ENCODE measurements at regions not wholly inside any gene's neighbourhood (a gene's known extent, or its start where the extent isn't known, plus 50 kb on each side); places are given as distances from the start of the nearest gene placed in this dataset.

DNA sequence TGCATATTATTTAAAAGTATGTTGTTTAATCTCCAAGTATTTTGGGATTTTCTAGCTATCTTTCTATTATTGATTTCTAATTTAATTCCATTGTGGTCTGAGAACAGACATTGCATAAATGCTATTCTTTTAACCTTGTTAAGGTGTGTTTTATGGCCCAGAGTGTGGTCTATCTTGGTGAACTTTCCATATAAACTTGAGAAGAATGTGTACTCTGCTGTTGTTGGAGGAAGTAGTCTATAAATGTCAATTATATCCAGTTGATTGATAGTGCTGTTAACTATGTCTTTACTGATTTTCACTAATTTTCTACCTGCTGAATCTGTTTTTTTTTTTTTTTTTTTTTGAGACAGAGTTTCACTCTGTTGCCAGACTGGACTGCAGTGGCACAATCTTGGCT, 180.9 kb downstream of the ZNF621 start:
- DNase-seq: no peak

- no peak for DNase-seq
Measured at GRCh38 chr3:40713306-40713705, 188.5 kb downstream of the ZNF621 start.

DNA sequence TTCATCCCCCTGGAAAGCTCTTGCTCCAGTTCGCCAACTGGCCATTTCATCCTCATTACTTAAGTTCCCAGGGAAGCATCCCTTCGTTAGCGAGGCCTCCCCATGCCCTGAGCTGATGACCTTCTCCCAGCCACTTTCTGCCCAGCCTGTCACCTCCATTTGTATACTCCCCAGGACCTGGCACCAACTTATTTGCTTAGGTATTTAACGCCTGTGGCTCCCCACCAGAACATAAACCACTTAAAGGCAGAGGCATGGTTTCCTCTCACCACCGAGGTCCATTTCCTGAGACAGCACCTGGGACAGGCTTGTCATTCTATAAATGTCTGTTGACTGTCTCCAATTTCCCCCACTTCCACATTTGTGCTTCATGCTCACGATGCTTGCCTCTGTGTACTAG, 189.0 kb downstream of the ZNF621 start:
- DNase-seq: no peak

DNA sequence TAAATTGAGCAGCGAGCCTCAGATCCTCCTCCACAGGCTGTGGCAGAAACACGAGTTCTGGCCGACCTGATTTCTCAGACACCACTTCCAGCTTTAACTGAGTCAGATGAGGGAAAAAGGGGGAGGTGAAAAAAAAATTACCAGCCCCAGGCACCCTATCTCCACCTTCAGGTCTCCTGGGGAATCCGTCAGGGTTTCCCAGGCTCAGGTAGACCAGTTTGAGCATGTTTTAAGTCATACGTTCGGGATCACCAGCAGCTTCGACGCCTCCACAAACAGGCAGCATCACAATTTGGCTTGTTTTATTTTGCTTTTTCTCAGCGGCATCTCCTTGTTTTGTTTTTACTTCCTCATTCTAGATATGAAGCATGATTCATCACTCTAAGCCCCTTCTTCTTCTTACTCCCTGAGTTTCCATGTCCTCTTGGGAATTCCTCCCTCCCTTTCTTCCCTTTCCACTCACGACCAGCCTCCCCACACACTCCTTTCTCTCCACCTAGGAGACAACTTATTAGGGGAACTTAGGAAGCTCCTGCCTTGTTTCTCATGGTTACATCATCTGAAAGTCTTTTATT, 190.1 kb downstream of the ZNF621 start:
- no peak for DNase-seq

DNA sequence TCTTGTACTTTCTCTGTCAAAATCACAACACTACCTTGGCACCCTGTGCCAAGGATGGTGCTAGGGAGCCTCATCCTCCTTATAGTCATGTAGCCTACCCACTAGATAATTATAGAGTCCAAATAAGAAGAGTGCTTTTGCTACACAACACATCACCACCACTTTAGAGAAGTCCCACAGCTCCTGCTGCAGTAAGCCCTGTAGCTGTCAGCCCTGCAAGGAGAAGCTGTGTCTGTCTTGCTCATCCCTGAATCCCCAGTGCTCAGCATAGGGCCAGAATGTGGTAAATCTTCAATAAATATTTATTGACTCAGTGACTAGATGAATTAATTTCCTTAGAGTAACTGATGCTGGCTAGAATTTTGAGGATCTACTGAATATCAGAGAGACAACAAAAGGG, 190.8 kb downstream of the ZNF621 start:
- no peak for DNase-seq

GRCh38 chr3:40717471-40717870, 192.7 kb downstream of the ZNF621 start:
- no peak for DNase-seq

DNA sequence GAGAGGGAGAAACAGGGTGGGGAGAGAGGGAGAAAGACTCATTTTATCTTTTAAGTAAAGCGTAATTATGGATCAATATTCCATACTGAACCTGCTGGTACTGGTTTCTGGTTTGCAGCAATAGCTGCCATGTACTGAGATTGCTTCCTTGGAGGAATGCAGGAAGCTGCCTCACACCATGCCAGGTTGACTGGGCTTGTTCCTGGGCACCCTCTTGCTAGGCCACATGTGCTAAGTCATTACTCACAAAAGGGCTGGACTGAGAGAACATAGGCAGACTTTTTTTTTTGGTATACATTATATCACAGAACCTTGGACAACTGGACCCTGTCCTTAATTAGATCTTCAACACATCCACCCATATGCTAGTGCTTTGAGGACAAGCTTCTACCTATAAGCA, 193.4 kb downstream of the ZNF621 start:
- DNase-seq: no peak

GRCh38 chr3:40718681-40719080, 193.9 kb downstream of the ZNF621 start:
- DNase-seq: no peak

DNA sequence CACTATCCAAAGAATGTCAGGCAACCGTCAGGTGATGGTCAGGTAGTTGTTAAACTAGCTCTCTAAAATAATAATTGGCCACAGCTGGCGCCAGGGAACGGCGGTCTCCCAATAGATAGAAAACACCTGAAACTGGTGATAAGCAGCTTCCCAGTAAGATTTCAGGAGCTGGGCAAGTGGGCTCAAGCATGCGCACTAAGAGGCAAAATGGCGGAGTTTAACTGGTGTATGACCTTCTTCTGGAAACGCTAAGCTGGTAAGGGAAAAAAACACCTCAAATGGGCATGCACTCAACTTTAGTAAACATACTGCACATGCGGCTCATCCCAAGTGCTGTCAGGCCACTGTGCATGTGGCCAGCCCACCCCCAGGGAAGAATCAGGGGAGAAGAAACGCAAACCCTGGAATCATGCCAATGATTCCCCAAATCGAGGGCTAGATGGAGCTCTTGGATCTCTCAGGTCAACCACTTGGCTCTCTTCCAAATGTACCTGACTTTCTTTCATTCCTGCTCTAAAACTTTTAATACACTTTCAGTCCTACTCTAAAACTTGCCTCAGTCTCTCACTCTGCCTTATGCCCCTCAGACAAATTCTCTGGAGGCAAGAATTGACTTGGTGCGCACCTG, 195.0 kb downstream of the ZNF621 start:
- no peak for DNase-seq

GRCh38 chr3:40720341-40720740, 195.6 kb downstream of the ZNF621 start:
- DNase-seq: no peak

GRCh38 chr3:40720863-40721262, 196.1 kb downstream of the ZNF621 start:
- DNase-seq: no peak

DNA sequence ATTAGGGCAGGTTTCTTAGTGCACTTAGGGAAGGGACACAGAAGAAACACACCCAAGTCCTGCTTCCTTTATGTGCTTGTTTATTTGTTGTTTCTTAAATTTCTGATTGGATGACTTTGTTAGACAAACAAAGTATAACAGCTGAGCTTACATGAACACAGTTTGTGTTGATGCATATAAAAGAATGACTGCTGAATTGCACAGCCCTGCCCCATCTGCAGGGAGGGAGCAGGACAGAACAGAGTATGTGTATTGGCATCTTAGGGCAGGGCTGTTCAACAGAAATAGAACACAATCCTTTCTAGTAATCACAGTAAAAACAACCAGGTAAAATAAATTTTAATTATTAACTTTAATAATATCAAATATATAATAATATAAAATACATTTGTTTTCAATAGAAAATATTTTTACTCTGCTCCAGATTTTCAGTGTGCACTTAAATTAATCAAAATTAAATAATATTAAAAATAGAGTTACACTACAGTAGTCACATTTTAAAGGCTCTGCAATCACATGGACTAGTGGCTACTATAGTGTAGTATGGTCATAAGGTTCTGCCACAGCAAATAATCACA, 198.4 kb downstream of the ZNF621 start:
- DNase-seq: no peak

DNA sequence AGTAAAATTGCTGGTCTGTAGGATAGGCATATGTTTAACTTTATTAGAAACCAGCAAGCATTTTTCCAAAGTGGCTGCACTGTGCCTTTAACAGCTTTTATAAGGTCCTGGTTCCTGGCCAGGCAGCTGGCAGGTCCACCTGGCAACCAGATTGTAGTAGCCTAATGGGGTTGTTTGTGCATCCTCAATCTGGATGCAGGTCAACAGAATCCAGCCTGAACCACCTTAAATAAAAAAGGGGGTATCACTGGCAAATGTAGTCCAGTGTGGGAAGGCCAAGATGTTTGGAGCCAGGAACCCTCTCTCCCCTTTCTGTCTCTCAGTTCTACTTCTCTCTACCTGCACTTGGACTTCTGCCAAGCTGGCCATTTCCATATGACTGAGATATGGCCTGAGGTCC, 200.3 kb downstream of the ZNF621 start:
- no peak for DNase-seq

GRCh38 chr3:40731445-40731844, 206.7 kb downstream of the ZNF621 start:
- DNase-seq: no peak

- DNase-seq: no peak
Measured at GRCh38 chr3:40736943-40737342, 212.2 kb downstream of the ZNF621 start.

- no peak for DNase-seq
Measured at GRCh38 chr3:40737343-40737742, 212.6 kb downstream of the ZNF621 start.

DNA sequence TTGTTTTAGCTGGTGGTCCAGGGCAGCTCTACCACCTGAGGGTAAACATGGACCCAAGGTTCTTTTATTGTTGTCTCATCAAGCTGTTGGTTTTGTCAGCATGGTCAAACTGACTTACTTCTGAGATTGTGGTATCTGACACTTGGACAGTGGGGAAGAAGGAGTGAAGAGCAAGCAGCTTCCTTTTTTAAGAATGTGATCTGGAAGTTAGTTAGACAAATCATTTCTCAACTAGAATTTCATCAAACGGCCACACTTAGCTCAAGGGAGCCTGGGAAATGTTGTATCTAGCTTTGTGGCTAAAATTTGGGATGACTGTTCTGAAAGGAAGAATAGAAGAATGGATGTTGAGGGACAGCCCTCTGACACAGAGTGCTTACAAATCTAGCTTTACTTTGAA, 215.2 kb downstream of the ZNF621 start:
- no peak for DNase-seq

GRCh38 chr3:40741729-40742128, 217.0 kb downstream of the ZNF621 start:
- DNase-seq: no peak

DNA sequence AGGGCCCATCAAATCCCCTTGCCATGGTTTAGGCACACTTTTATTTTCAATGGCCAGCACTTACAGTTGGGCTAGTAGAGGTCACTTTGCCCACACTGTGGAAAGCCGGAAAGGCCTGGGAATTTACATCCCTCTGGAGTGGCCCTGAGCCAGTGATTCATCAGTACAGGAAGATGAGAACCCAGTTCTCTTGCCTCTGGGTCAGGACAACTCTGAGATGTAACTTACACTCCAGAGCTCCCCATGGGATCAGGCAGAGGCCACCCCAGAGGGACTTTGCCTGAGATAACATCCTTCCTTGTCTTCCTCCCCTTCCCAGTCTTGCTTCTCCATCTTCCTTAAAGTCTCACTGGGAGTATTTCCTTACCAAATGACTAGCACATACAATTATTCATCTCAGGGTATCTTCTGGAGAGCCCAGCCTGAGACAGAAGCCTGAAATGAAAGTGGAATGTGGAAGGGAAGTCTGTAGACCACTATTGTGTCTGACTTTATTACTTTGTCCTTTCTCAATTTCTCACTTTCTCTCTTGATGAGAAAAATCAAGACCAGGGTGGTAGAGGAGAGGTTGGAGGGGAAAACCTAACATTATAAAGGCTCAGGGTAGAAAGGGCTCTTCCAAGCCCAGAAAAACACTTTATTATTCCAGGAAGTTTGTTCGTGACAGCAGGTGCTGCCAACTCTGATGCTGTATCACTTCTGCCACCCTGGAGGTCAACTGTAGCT, 220.8 kb downstream of the ZNF621 start:
- no peak for DNase-seq

DNA sequence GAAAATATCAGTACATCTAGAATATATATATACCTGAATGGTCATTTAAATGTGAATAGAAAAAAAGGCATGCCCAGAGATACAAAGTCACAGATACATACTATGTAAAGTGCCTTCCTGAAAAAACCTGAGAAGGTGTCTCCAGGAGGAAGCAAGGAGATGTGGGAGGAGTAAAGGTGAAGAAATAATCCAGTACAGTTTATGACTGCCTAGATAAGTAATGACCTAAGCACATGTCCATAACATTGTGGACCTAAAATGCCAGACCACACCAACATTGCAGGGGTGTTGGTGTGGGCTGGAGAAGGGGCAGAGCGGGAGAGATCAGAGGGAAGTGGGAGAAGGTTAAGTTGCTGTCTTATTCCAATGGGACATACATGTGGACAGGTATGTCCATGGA, 226.9 kb downstream of the ZNF621 start:
- DNase-seq: no peak

GRCh38 chr3:40752492-40752891, 227.7 kb downstream of the ZNF621 start:
- no peak for DNase-seq

DNA sequence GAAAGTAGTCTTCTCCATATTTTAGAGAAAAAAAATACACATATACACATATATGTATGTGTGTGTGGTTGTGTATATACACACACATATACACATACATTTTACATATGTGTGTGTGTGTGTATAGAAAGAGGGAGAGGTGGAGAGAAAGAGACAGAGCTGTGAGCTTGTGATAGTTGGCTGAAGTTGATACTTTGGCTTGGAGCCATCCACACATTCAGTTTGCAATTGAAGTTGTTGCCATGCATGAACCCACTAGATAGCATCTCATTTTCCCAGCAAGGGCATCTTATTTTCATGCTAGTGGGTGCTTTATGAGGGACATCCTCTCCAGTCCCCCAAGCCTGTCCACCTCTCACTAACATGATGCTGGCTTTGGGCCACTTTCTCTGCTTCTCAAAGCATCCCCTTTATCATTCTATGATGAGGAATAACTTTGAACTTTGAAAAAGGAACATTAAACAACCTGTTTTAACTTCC, 228.6 kb downstream of the ZNF621 start:
- DNase-seq: no peak

DNA sequence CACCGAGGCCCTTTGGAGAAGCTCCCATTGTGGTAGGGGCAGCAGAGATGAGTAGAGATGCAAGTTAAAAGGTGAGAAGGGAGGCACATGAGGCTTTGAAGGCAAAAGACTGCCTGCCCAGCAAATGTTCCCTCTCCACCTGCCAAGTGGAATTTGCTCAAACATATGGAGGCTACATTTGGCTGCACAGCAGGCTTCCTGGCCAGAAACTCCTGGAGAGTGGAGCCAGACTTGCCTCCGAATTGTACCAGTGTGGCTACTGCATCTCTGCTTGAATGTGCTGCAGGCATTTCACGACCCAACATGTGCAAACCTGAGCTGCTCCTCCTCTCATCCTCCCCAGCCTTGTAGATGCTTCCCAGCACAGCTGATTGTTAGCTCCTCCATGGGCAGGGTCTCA, 229.2 kb downstream of the ZNF621 start:
- DNase-seq: no peak

- no peak for DNase-seq
Measured at GRCh38 chr3:40754994-40755393, 230.2 kb downstream of the ZNF621 start.

Data from CD4-positive, alpha-beta T cell treated with Interleukin-6 for 4 hours (primary cell).